ENCODE measurements at regions not wholly inside any gene's neighbourhood (a gene's known extent, or its start where the extent isn't known, plus 50 kb on each side); places are given as distances from the start of the nearest gene placed in this dataset.

DNA sequence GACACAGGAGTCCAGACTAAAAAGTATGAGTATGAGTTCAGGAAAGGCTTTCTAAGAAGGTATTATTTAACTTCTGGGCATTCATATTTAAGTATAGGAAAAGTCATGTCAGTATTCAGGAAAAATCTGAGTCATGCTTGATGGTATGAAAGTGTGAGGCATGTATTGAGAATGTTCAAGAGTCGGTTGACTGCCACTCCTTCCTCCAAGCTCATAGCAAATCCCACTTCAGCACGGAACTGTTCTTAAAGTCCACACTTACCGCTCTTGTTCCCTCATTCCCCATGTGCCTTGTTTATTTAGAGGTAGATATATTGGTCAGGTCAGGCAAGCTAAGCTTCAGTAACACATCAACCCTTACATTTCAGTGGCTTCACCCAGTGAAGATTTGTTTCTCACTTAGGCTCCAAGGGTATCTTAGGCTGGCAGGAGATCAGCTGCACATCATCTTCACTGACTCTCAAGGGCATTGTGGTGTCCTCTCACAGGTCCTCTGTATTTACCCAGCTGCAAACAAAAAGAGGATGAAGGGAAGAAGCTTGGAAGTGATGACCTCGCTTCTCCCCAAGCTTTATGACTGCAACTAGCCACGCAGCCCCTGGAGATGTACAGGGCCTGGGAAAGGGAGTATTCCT is 1189.2 kb downstream of the EFNB2 start:
- TF ChIP-seq POLR2A (IDR thresholded peaks at IDR 0.05; ENCODE audit: low read depth, low read length) (no peak), TAF1 (IDR thresholded peaks at IDR 0.05; ENCODE audit: borderline replicate concordance, low read depth, low read length) (no peak)

Data from GM12892 (cell line).